NCI-H2029 treated with DMSO at 0.1 percent for 48 hours (cell line): ENCODE measurements at regions not wholly inside any gene's neighbourhood (a gene's known extent, or its start where the extent isn't known, plus 50 kb on each side); places are given as distances from the start of the nearest gene placed in this dataset.
"Not testable (repeated sequence)": the region's sequence is repeated elsewhere in the genome, so short reads cannot be mapped to it uniquely, and the experiment has no call there.

Source experiments
- DNase-seq: peaks from one replicate; lab custom pipeline; 2025; lab: John Stamatoyannopoulos, UW

DNA sequence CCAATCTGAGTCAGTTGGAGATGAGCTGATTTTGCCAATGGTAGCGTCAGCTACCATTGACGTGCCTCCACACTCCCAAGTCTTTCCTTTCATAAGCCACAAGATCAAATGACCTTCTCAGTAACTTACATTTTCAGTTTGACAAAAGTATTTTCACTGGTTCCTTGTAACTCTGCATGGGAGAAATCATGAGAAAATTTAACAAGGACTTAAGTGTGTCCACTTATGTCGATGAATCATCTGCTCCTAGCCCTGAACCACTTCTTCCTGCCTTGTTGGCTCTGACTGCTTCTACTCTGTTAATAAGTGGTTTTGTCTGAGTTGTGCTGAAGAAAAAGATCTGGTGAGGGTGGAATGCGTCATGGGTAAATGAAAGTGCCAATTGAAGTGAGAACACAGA, 101.2 kb downstream of the NFKBIZ start:
- DNase-seq = no peak

GRCh38 chr3:101950985-101951733, 101.8 kb downstream of the NFKBIZ start:
- DNase-seq = no peak

- no peak for DNase-seq
Measured at GRCh38 chr3:101954361-101954760, 105.0 kb downstream of the NFKBIZ start.

- no peak for DNase-seq
Measured at GRCh38 chr3:101954936-101955335, 105.6 kb downstream of the NFKBIZ start.

DNA sequence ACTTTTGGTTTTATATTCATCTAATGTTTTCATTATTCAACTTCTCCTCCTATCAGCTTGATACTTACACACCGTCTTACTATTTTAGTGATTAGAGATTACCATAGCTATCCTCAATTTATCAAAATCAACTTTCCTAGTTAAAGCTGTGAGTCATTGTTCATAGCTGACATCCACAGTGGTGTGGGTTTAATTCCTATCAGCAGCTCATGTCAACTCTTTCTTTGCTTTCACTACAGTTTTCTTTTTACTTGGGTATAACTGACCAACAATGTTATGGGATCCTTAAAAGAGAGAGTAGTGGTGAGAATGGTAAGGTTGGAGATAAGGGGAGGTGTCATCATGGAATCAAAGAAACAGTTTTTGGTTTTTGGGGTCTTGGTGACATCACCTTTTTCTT, 112.7 kb downstream of the NFKBIZ start:
- no peak for DNase-seq

DNA sequence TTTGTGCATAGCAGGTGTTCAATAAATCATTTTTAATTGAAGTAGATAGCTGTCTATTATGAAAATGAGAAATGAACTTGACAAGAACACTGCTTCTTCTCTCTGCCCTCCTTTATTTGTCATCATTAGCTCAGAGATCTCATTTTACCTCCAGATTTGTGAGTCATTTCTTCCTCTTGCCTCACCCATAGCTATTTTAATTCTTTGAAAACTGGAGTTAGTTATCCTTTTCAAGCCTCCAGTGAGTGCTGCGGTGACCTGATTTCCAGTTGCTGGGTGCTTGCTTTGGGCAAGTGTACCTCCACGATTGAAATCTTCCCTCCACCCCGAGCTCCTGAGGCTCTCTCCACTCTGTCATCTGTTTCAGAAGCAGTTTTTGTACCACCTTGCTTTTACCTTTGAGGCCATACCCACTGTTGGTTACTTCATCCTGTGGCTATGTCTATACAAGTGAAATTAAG, 114.6 kb downstream of the NFKBIZ start:
- DNase-seq = no peak

- DNase-seq = no peak
Measured at GRCh38 chr3:101964861-101965260, 115.5 kb downstream of the NFKBIZ start.

- no peak for DNase-seq
Measured at GRCh38 chr3:101966226-101966625, 116.9 kb downstream of the NFKBIZ start.

DNA sequence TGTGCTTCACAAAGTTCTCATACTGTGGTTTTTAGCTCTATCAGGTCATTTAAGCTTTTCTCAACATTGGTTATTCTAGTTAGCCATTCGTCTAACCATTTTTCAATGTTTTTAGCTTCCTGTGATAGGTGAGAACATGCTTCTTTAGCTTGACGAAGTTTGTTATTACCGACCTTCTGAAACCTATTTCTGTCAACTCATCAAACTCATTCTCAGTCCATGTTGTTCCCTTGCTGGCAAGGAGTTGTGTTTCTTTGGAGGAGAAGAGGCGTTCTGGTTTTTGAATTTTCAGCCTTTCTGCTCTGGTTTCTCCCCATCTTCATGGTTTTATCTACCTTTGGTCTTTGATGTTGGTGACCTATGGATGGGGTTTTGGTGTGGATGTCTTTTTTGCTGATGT, 120.9 kb downstream of the NFKBIZ start:
- DNase-seq = no peak

DNA sequence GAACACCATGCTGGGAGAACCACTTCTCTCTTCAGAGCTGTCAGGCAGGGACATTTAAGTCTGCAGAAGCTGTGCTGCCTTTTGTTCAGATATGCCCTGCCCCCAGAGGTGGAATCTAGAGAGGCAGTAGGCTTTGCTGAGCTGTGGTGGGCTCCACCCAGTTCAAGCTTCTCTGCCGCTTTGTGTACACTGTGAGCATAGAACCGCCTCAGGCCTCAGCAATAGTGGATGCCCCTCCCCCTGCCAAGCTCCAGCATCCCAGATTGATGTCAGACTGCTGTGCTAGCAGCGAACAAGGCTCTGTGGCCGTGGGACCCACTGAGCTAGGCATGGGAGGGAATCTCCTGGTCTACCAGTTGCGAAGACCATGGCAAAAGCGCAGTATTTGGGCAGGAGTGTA, 121.6 kb downstream of the NFKBIZ start:
- DNase-seq = no peak

DNA sequence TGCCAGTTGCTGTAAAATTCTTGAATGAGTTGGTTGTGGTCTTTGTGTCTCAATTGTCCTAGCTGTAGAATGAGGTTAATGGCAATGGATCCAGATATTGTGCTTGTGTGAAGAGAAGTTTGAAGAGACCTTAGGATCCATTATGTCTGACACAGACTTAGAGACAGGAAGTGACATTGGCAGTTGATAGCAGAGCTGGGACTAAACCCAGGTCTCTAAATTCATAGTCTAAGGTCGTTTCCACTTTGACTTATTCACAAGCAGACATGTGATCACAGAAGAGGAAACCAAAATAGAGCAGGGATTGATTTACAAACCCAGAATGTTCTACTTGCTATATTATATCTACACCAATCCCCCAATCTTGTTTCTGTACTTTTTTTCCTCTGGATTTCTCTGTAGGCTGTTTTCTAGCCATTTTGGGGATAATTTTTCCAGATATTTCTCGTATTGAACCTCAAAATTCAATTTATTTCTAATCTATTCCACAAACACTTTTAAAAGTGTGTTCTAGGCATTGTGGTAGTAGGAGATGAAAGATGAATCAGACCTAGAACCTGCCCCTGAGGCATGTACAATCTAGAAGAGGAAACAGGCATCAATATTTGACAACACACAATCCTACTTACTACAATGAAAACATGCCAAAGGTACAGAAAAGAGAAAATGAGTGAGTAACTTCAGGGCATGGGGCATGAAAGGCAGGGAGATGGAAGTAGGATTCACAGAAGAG, 123.3 kb downstream of the NFKBIZ start:
- no peak for DNase-seq

GRCh38 chr3:101973163-101973505, 123.8 kb downstream of the NFKBIZ start:
- DNase-seq = no peak

DNA sequence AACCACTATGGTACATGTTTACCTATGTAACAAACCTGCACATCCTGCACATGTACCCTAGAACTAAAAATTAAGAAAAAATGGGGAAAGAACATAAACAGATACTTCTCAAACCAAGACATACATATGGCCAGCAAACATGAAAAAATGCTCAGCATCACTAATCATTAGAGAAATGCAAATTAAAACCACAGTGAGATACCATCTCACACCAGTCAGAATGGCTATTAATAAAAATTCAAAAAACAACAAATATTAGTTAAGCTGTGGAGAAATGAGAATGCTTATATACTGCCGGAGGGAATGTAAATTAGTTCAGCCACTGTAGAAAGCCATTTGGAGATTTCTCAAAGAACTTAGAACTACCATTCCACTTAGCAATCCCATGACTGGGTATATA, 126.1 kb downstream of the NFKBIZ start:
- not testable (repeated sequence) for DNase-seq

GRCh38 chr3:101976473-101976872, 127.2 kb downstream of the NFKBIZ start:
- peak; percentile 28 for DNase-seq

GRCh38 chr3:101978348-101978747, 129.0 kb downstream of the NFKBIZ start:
- DNase-seq = no peak

DNA sequence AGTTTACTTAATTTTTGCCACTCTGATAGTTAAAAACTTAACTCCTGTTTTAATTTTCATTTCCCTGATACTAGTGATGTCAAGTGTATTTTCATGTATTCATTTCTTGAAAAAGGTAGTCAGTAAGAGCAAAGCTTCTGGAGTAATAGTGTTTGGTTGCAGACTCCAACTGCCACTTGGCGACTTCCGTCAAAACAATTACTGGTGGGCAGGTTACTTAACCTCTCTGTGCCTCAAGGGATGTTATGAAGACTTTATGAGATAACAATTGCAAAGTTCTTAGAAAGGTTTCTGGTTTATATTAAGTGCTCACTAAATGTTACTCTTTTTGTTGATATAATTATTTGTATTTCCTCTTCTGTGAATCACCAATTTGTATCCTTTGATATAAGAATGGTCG, 129.7 kb downstream of the NFKBIZ start:
- DNase-seq = no peak

DNA sequence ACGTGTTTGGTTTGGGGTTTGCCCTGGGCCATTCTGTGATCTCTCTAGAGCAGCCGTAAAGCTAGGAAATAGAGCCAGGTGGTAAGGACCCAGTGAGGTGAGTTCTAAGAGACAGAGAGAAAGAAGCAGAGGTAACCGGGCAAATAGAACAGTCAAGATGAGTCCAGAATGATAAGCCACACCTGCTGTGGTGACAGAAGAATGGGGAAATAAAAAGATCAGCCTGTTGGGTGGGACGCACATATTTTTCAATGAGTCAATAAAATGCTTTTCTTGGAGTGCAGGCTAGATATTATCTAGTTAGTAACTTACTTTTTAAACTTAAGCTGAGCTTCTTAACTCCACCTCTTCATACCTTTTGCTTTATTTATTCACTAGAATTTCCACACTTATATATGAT, 135.0 kb downstream of the NFKBIZ start:
- DNase-seq = no peak

DNA sequence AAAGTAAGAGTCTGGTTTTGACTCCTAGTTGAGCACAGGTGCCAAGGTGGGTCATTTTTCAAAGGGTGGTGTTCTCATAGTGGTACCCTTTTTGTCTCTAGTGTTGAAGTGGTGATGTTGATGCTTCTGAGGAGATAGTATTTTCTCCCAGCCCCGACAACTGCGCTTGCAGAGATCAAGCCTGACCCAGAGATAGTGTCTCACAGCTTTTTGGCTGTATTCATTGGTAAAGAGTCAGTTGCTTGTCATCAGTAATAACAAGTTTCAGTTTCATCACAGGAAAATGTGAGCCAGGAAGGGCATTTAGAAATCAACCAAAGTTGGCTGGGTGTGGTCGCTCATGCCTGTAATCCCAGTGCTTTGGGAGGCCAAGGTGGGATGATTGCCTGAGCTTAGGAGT, 139.3 kb downstream of the NFKBIZ start:
- DNase-seq = no peak

- no peak for DNase-seq
Measured at GRCh38 chr3:101989578-101990200, 140.4 kb downstream of the NFKBIZ start.

GRCh38 chr3:101992863-101993262, 143.5 kb downstream of the NFKBIZ start:
- no peak for DNase-seq

DNA sequence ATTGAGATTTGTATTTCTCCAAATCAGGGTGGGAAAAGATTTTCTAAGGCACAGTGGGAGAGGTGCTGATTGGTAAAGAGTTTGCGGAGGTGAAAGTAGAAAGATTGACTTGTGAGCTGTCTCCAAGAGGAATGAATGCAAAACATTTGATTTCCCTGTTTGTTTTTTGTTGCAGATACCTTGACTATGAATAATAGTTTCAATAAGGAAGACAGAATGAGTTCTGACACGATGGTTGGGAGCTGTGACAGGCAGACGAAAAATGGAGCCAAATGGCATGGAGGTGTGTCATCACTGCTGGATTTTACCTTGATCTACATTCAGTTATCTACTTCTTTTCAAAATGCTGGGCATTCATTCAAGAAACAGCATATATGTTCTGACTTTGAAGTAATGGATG, 145.1 kb downstream of the NFKBIZ start:
- no peak for DNase-seq

- DNase-seq = no peak
Measured at GRCh38 chr3:101995371-101996046, 146.2 kb downstream of the NFKBIZ start.

DNA sequence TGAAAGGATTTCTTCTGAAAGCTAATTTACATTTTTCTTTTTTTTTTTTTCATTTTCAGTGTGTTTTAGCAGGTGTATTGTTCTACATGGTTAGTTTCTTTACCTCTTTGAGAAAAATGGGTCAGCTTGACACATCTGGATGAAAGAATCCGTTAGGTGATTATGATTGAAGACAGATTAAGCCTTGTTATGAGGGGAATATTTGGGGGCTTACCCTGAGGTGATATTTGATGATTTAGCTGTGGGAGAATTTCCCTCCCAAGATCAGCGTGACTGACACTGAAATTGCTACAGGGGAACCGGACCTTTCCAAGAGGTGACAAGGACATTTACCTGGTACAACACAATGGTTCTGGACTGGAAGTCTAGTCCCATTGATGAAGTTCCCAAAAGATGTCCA, 147.5 kb downstream of the NFKBIZ start:
- no peak for DNase-seq
